HepG2 (cell line): ENCODE measurements at regions not wholly inside any gene's neighbourhood (a gene's known extent, or its start where the extent isn't known, plus 50 kb on each side); places are given as distances from the start of the nearest gene placed in this dataset.

Experiments used
- ATAC-seq: fragments of 200-7000 bp; cut with Tn5 transposase; 3 replicates; pipeline ENCODE4 v1.9.1; 2020; ENCODE audit warnings: mild to moderate bottlenecking, moderate library complexity
- BruUV-seq: library from RNA; stranded (reverse); fragments of 400-500 nt; replicated peaks from 2 replicates; lab custom pipeline; 2021; lab: Mats Ljungman, UMichigan
- CTCF ChIA-PET: fragments of 300-600 bp; formaldehyde crosslinking; extraction: SDS; loops from one replicate; lab custom pipeline; 2021; ENCODE audit warnings: low total read pairs, inconsistent platforms, low intra/inter-chr PET ratio; lab: Yijun Ruan, JAX
- POLR2A ChIA-PET: fragments of 350-600 bp; sonication (Branson Sonifier 250); formaldehyde crosslinking; loops from one replicate; lab custom pipeline; 2020; ENCODE audit warnings: antibody characterized with exemption, inconsistent platforms; lab: Yijun Ruan, JAX
- DNase-seq: peaks from one replicate; pipeline ENCODE4 v3.0.0-alpha.2; 2015; ENCODE audit warnings: low spot score
- FAIRE-seq: peaks from 3 replicates; lab custom pipeline; 2011; peaks lifted over from hg19 to GRCh38; lab: Jason Lieb, UNC
- H2AFZ ChIP-seq: one replicate; pipeline ENCODE4 v1.6.1; 2011; ENCODE audit warnings: low read length, inconsistent platforms
- H3K27ac ChIP-seq: fragments of 300-600 bp; 3 replicates; pipeline ENCODE4 v1.8.0; 2011; ENCODE audit warnings: mixed run types, mild to moderate bottlenecking, mixed read lengths, low read length, inconsistent platforms; ENCODE audit not compliant: insufficient read depth; ENCODE audit errors: extremely low read length
- H3K27me3 ChIP-seq, 2 experiments: fragments of 200-600 bp in 1 of 2; 2 replicates in 1 of 2; 3 replicates in 1 of 2; pipeline versions ENCODE4 v1.6.0 to v1.8.0; 2011; ENCODE audit warnings: low read length in 2 of 2, mild to moderate bottlenecking in 2 of 2, moderate library complexity in 2 of 2, inconsistent platforms in 1 of 2; ENCODE audit not compliant: insufficient read depth in 2 of 2, control insufficient read depth in 1 of 2
- H3K36me3 ChIP-seq, 2 experiments: fragments of 200-600 bp in 1 of 2; replicated peaks in 1 of 2; 2 replicates in 1 of 2; 3 replicates in 1 of 2; pipeline versions ENCODE4 v1.5.1 to v1.8.0; 2011; ENCODE audit warnings: low read length in 2 of 2, inconsistent platforms in 1 of 2; ENCODE audit not compliant: insufficient read depth in 2 of 2, control insufficient read depth in 1 of 2
- H3K4me1 ChIP-seq: 2 replicates; pipeline ENCODE4 v1.5.1; 2012; ENCODE audit warnings: low read length, inconsistent platforms; ENCODE audit not compliant: insufficient read depth
- H3K4me2 ChIP-seq: 2 replicates; pipeline ENCODE4 v1.6.0; 2011; ENCODE audit warnings: low read depth, low read length, inconsistent platforms
- H3K4me3 ChIP-seq, 3 experiments: fragments of 200-600 bp in 1 of 3; sonication (generic), shearing (Covaris generic) in 1 of 3; replicated peaks in 1 of 3; 2 replicates each; pipeline ENCODE4 v1.5.1; 2011 to 2016; ENCODE audit warnings: low read length in 3 of 3, inconsistent platforms in 2 of 3, low read depth in 2 of 3, mild to moderate bottlenecking in 2 of 3, control low read depth in 1 of 3, mixed read lengths in 1 of 3; ENCODE audit not compliant: insufficient read depth in 1 of 3
- H3K79me2 ChIP-seq: one replicate; pipeline ENCODE4 v1.6.1; 2011; ENCODE audit warnings: low read length, inconsistent platforms; ENCODE audit not compliant: insufficient read depth
- H3K9ac ChIP-seq: 2 replicates; pipeline ENCODE4 v1.6.0; 2011; ENCODE audit warnings: mild to moderate bottlenecking, low read depth, low read length, inconsistent platforms; ENCODE audit not compliant: insufficient read depth
- H3K9me3 ChIP-seq: 2 replicates; pipeline ENCODE4 v1.5.1; 2012; ENCODE audit warnings: mild to moderate bottlenecking, low read length
- H4K20me1 ChIP-seq: 2 replicates; pipeline ENCODE4 v1.6.0; 2011; ENCODE audit warnings: inconsistent platforms, mild to moderate bottlenecking, low read length, moderate library complexity; ENCODE audit not compliant: insufficient read depth
- ELF4 ChIP-seq: sonication (generic); formaldehyde crosslinking; IDR thresholded peaks from 2 replicates; pipeline ENCODE4 v1.5.0; 2020; ENCODE audit warnings: missing genetic modification reagents, mild to moderate bottlenecking, moderate library complexity, borderline replicate concordance
- WGBS: methylation state at CpG from one replicate; pipeline ENCODE4 v1.1.6; 2017; ENCODE audit warnings: low lambda C conversion rate; 5-methylcytosine and 5-hydroxymethylcytosine counted together
- in situ Hi-C: cut with HindIII; loops from 2 replicates; pipeline ENCODE4 v1.10.0; 2017; ENCODE audit warnings: low pct_unique_long_range_greater_than_20kb; ENCODE audit not compliant: extremely low pct_ligation_motif_present
- intact Hi-C: fragments of 100-400 bp; cut with micrococcal nuclease; formaldehyde crosslinking; loops from one replicate; pipeline ENCODE4 v1.10.0; 2022; ENCODE audit not compliant: unreplicated experiment
- TF ChIP-seq, protein P1 (sequence below): sonication (generic); formaldehyde crosslinking; IDR thresholded peaks from 2 replicates; pipeline ENCODE4 v1.4.0; 2020; ENCODE audit warnings: missing genetic modification reagents
- TF ChIP-seq, protein P2 (sequence below): sonication (generic); formaldehyde crosslinking; IDR thresholded peaks from 2 replicates; pipeline ENCODE4; 2020; ENCODE audit warnings: missing genetic modification reagents, mild to moderate bottlenecking, borderline replicate concordance
- TF ChIP-seq, protein P3 (sequence below), 2 experiments: fragments of 450-650 bp in 1 of 2; sonication (generic) in 1 of 2; formaldehyde crosslinking in 1 of 2; IDR thresholded peaks; 2 replicates each; pipeline versions ENCODE4 v1.6.1 to v1.8.0; 2016 to 2022; ENCODE audit warnings: antibody characterized with exemption in 1 of 2, mild to moderate bottlenecking in 1 of 2, missing genetic modification reagents in 1 of 2
- TF ChIP-seq, protein P4 (sequence below): sonication (generic); formaldehyde crosslinking; conservative IDR thresholded peaks from 2 replicates; pipeline ENCODE4 v1.4.0; 2020; ENCODE audit warnings: missing genetic modification reagents

DNA sequence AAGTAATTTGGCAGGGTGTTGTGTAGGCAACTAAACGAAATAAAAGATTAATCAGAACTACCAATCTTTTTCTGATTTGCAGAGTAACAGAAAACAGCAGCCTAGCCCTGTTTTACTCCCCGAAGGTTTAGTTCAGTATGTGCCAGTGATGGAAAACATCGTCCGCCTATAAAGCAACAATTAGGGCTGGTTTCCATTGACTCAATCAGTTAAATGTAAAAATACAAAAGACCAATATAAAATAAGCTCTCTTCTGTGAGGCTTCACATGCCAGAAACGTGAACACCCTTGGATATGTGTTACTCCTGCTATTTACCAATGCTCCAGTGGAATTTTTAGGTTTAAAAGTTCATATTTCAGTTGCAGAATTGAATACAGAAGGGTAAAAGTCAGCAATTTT is 210.5 kb upstream of the RSPO3 start:
- CTCF ChIA-PET, result no interaction called here
- no TSS peak for BruUV-seq
- intact Hi-C loops (no loop called here), in situ Hi-C loops (no loop called here)
- WGBS, result 8% methylated on average over 5 of the region's 5 CpGs
- Histone ChIP-seq H2AFZ (no peak overlapping the region), H4K20me1 (no peaks in the 10 kb centered on the region), H3K79me2 (no peaks in the 10 kb centered on the region), H3K4me3 (no peak overlapping the region), H3K4me1 (no peaks in the 10 kb centered on the region), H3K27me3 (no peaks in the 10 kb centered on the region), H3K36me3 (no peaks in the 10 kb centered on the region), H3K9me3 (no peaks in the 10 kb centered on the region), H3K4me2 (no peak overlapping the region), H3K9ac (no peak overlapping the region), H3K27ac (no peak overlapping the region)
- ATAC-seq, result no peak
- POLR2A ChIA-PET, result no interaction called here
- no peak for FAIRE-seq
- no peak for DNase-seq
- TF ChIP-seq, protein P1, sequence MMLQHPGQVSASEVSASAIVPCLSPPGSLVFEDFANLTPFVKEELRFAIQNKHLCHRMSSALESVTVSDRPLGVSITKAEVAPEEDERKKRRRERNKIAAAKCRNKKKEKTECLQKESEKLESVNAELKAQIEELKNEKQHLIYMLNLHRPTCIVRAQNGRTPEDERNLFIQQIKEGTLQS, result no peak
- TF ChIP-seq, protein P2, sequence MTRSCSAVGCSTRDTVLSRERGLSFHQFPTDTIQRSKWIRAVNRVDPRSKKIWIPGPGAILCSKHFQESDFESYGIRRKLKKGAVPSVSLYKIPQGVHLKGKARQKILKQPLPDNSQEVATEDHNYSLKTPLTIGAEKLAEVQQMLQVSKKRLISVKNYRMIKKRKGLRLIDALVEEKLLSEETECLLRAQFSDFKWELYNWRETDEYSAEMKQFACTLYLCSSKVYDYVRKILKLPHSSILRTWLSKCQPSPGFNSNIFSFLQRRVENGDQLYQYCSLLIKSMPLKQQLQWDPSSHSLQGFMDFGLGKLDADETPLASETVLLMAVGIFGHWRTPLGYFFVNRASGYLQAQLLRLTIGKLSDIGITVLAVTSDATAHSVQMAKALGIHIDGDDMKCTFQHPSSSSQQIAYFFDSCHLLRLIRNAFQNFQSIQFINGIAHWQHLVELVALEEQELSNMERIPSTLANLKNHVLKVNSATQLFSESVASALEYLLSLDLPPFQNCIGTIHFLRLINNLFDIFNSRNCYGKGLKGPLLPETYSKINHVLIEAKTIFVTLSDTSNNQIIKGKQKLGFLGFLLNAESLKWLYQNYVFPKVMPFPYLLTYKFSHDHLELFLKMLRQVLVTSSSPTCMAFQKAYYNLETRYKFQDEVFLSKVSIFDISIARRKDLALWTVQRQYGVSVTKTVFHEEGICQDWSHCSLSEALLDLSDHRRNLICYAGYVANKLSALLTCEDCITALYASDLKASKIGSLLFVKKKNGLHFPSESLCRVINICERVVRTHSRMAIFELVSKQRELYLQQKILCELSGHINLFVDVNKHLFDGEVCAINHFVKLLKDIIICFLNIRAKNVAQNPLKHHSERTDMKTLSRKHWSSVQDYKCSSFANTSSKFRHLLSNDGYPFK, result no peak
- TF ChIP-seq, protein P3, sequence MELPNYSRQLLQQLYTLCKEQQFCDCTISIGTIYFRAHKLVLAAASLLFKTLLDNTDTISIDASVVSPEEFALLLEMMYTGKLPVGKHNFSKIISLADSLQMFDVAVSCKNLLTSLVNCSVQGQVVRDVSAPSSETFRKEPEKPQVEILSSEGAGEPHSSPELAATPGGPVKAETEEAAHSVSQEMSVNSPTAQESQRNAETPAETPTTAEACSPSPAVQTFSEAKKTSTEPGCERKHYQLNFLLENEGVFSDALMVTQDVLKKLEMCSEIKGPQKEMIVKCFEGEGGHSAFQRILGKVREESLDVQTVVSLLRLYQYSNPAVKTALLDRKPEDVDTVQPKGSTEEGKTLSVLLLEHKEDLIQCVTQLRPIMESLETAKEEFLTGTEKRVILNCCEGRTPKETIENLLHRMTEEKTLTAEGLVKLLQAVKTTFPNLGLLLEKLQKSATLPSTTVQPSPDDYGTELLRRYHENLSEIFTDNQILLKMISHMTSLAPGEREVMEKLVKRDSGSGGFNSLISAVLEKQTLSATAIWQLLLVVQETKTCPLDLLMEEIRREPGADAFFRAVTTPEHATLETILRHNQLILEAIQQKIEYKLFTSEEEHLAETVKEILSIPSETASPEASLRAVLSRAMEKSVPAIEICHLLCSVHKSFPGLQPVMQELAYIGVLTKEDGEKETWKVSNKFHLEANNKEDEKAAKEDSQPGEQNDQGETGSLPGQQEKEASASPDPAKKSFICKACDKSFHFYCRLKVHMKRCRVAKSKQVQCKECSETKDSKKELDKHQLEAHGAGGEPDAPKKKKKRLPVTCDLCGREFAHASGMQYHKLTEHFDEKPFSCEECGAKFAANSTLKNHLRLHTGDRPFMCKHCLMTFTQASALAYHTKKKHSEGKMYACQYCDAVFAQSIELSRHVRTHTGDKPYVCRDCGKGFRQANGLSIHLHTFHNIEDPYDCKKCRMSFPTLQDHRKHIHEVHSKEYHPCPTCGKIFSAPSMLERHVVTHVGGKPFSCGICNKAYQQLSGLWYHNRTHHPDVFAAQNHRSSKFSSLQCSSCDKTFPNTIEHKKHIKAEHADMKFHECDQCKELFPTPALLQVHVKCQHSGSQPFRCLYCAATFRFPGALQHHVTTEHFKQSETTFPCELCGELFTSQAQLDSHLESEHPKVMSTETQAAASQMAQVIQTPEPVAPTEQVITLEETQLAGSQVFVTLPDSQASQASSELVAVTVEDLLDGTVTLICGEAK (IDR thresholded peaks at IDR 0.05), result no peak
- TF ChIP-seq, protein P3 (CRISPR knock-in tag; IDR thresholded peaks at IDR 0.05), result no peak
- TF ChIP-seq ELF4 (CRISPR knock-in tag), result no peak
- TF ChIP-seq, protein P4, sequence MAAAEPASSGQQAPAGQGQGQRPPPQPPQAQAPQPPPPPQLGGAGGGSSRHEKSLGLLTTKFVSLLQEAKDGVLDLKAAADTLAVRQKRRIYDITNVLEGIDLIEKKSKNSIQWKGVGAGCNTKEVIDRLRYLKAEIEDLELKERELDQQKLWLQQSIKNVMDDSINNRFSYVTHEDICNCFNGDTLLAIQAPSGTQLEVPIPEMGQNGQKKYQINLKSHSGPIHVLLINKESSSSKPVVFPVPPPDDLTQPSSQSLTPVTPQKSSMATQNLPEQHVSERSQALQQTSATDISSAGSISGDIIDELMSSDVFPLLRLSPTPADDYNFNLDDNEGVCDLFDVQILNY (CRISPR knock-in tag), result no peak
